ENCODE measurements at regions not wholly inside any gene's neighbourhood (a gene's known extent, or its start where the extent isn't known, plus 50 kb on each side); places are given as distances from the start of the nearest gene placed in this dataset.

- TF ChIP-seq EZH2phosphoT487 (IDR thresholded peaks at IDR 0.05; ENCODE audit: insufficient read depth, low read depth) (no peak), EZH2 (IDR thresholded peaks at IDR 0.05; ENCODE audit: insufficient read depth, poor library complexity, severe bottlenecking) (no peak)
These were observed 57.0 kb downstream of the PHLDA1 start for GRCh38 chr12:75974323-75975187.
